Ramos (cell line): ENCODE measurements at regions not wholly inside any gene's neighbourhood (a gene's known extent, or its start where the extent isn't known, plus 50 kb on each side); places are given as distances from the start of the nearest gene placed in this dataset.
"Not testable (repeated sequence)": the region's sequence is repeated elsewhere in the genome, so short reads cannot be mapped to it uniquely, and the experiment has no call there.

Source experiments
- in situ Hi-C: fragments of 300-500 bp; cut with MboI; formaldehyde crosslinking; loops from one replicate; pipeline ENCODE4 v1.14.3; 2022; ENCODE audit warnings: low sequenced_read_pairs; ENCODE audit not compliant: unreplicated experiment

GRCh38 chr1:182263706-182264105 is 127.9 kb downstream of the GLUL start:
- in situ Hi-C loops, result no loop called here

- in situ Hi-C loops, result no loop called here
Measured at GRCh38 chr1:182262425-182262824, 129.2 kb downstream of the GLUL start.

DNA sequence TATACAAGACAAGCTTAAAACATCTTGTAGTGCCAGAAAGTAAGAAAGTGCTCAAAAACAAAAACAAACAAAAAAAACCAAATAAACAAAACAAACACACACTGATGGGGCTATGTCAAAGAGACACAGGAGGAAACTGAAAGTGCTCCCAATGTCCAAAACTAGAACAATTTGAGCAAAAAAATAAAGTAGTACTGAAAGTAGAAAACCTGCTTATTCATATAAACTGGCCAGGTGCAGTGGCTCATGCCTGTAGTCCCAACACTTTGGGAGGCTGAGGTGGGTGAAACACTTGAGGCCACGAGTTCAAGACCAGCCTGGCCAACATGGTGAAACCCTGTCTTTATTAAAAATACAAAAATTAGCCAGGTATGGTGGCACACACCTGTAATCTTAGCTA is 129.9 kb downstream of the GLUL start:
- in situ Hi-C loops, result no loop called here

GRCh38 chr1:182260516-182260915 is 131.1 kb downstream of the GLUL start:
- in situ Hi-C loops, result no loop called here

GRCh38 chr1:182259968-182260367 is 131.6 kb downstream of the GLUL start:
- in situ Hi-C loops, result no loop called here

- in situ Hi-C loops, result no loop called here
Measured at GRCh38 chr1:182259229-182259872, 132.2 kb downstream of the GLUL start.

DNA sequence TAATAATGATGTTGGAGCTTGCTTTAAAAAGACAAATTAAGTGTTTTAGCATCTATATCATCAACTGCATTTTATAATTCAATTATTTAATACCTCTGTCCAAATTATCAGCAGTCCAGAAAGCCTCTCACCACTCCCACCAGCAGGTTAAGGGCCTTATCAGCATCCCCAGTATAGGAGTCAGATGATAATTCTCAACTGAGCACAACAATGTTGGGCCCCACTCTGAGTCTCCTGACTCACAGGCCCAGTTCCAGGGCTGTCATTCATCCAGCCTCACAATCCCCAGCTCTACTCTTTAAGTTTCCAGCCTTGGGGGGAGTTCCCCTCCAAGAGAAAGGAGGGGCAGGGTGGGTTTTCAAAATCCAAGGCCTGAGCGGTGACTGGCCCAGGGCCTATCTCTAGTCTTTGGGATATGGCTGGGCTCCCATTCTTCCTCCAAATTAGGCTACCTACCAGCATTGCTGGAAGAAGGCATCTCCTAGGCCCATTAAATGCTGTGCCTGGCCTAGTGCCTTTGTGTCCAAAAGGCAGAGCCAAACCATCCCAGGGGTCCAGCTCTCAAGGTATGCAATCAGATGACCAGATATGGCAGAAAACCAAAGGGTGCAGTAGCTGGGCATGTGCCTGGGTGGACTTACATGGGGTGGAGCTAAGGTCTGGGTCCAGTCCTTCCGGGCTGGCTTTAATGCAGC is 134.1 kb downstream of the GLUL start:
- in situ Hi-C loops, result no loop called here

GRCh38 chr1:182256931-182257330 is 134.7 kb downstream of the GLUL start:
- in situ Hi-C loops, result no loop called here

DNA sequence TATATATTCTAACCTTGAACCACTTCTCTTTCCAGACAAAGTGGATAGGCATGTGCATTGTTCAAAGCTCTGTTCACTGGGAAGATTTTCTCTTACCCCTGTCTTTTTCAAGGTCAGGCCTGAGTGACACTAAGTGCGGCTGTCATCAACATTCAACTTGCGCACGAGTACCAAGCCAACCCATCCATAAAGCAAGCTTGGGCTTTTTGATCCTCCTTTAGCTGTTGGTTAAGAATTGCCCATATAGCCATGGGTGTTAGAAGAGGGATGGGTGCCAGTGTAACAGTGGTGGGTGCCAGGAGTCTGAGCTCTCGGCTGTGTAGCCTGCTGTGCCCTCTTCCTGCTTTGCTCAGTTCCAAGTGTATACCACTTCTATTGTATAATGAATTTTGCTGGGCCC is 136.1 kb downstream of the GLUL start:
- in situ Hi-C loops, result no loop called here

- in situ Hi-C loops, result no loop called here
Measured at GRCh38 chr1:182253319-182253860, 138.2 kb downstream of the GLUL start.

- in situ Hi-C loops, result no loop called here
Measured at GRCh38 chr1:182251561-182251960, 140.0 kb downstream of the GLUL start.

DNA sequence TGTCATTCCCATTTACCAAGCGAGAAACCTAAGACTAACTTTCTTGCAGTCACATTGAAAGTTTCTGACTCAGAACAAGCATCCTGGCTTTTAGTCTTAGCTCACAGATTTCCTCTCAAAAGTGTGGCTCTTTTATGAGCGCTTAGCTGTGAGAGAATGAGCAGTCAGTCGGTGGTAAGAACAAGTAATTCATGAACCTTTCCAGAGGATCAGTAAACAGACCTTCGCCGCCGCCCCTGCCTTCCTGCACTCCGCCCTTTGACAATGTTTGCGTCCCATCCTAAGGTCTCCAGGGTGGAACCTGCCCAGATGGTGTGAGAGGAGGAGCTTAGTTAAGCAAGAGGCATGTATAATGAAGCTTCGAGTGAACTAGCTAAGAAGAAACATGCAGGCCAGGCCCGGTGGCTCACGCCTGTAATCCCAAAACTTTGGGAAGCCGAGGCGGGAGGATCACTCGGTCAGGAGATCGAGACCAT is 142.4 kb downstream of the GLUL start:
- in situ Hi-C loops, result no loop called here

DNA sequence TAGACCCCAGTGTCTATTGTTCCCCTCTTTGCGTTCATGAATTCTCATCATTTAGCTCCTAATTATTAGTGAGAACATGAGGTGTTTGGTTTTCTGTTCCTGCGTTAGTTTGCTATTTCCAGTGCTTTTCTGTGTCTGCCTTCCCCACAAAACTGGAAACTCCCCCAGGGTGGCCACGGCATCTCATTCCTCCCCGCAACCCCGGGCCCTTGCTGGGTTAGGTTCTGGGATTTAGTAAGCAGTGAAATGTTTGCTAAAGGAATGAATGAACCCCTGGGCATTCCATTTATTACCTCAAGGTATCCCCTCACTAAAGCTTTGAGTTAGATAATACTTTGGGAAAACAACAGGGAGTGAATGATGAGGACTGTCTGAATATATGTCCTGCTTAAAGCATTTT is 142.9 kb downstream of the GLUL start:
- in situ Hi-C loops, result no loop called here

DNA sequence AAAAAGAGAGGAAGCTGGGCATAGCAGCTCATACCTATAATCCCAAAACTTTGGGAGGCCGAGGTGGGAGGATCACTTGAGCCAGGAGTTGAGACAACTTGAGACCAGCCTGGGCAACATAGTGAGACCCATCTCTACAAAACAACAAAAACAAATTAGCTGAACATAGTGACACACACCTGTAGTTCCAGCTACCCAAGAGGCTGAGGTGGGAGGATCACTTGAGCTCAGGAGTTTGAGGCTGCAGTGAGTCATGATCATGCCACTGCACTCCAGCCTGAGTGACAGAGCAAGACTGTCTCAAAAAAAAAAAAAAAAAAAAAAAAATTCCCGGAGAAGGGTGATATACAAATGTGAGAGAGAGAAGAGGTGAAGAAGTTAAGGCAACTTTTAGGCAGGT is 143.8 kb downstream of the GLUL start:
- in situ Hi-C loops, result not testable (repeated sequence)

GRCh38 chr1:182246783-182247182 is 144.8 kb downstream of the GLUL start:
- in situ Hi-C loops, result no loop called here

DNA sequence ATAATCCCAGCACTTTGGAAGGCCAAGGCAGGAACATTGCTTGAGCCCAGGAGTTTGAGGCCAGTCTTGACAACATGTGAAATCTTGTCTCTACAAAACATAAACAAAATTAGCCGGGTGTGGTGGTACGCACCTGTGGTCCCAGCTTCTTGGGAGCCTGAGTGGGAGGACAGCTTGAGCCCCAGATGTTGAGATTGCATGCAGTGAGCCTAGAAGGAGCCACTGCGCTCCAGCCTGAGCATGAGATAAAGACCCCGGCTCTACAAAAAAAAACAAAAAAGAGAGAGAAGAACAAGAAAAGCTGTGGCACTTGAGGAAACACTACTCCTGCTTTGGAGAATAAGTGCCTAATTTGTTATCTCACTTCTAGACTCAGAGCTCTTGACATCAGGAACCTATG is 146.6 kb downstream of the GLUL start:
- in situ Hi-C loops, result no loop called here

- in situ Hi-C loops, result no loop called here
Measured at GRCh38 chr1:182244451-182244850, 147.1 kb downstream of the GLUL start.

- in situ Hi-C loops, result no loop called here
Measured at GRCh38 chr1:182242641-182243040, 148.9 kb downstream of the GLUL start.

DNA sequence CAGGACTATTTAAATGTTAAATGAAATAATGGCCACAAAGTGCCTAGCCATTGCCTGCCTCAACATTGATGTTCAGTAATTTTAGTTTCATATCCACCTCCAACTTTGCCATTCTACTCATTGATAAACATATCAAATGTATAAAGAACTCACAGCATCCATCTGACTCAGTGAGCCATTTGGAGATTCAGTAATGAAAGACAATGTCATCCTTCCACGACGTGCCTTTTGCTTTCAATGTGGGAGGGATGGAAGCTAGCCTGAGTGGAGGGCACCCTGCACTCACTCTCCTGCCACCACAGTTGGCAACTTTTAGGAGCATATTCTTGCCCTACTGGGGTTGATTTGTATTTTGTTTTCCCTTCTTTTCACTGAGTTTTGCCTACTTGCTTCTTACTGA is 151.5 kb downstream of the GLUL start:
- in situ Hi-C loops, result no loop called here

DNA sequence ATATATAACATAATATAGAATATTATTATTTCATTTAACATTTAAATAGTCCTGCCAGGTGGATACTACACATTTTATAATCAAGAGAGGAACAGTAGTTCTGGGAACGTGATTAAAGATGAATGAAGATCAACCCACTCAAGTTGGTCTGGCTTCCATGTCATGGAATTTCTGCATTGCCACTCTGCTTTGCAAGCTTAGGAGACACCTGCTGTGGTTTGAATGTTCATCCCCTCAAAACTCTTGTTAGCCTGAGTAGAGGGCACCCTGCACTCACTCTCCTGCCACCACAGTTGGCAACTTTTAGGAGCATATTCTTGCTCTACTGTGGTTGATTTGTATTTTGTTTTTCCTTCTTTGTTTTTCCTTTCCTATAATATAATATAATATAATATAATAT is 153.2 kb downstream of the GLUL start:
- in situ Hi-C loops, result no loop called here

- in situ Hi-C loops, result no loop called here
Measured at GRCh38 chr1:182237329-182237728, 154.3 kb downstream of the GLUL start.

GRCh38 chr1:182236651-182237077 is 154.9 kb downstream of the GLUL start:
- in situ Hi-C loops, result no loop called here
